GM12864 (cell line): ENCODE measurements at regions not wholly inside any gene's neighbourhood (a gene's known extent, or its start where the extent isn't known, plus 50 kb on each side); places are given as distances from the start of the nearest gene placed in this dataset.

Experiments used
- DNase-seq: peaks from one replicate; pipeline ENCODE4 v3.0.0-alpha.2; 2011; ENCODE audit warnings: low read depth
- H3K4me3 ChIP-seq: 2 replicates; pipeline ENCODE4 v1.5.1; 2011; ENCODE audit warnings: mild to moderate bottlenecking, low read depth, low read length, control low read depth
- TF ChIP-seq, protein P1 (sequence below): IDR thresholded peaks from 2 replicates; pipeline ENCODE4 v1.5.1; 2011; ENCODE audit warnings: low read depth, mild to moderate bottlenecking, moderate library complexity, low read length, control low read depth, inconsistent platforms; ENCODE audit errors: missing control alignments

DNA sequence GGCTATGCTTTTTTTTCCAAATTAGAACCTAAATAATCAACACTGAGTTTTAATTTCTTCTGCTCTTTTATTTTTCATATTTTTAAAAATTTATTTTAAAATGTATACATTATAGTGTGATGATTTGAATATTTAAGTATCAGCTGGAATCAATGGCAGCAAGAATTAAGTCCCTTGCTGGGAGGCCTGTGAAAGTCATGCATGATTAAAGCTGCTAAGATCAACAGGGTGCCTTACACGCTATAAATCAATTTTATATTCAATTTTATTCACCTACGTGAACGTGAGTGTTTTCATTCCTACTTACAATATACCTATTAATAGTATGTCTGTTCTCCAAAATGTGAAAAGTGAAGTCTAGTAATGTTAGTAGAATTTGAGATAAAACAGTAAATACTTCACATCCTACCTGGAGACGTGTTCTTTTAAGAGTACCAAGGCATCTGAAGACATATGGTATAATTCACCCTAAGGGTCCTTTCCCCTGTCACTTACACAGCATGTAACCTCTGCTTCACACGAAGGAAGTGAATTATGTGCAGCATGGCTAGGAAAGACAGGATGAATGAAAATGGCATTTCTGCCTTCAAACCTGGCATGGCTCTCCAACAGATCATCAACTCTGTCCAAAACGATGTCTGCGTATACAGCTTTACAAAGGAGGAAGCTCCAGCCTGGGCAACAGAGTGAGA lies 640.4 kb upstream of the ROBO1 start:
- DNase-seq, result no peak
- TF ChIP-seq, protein P1, sequence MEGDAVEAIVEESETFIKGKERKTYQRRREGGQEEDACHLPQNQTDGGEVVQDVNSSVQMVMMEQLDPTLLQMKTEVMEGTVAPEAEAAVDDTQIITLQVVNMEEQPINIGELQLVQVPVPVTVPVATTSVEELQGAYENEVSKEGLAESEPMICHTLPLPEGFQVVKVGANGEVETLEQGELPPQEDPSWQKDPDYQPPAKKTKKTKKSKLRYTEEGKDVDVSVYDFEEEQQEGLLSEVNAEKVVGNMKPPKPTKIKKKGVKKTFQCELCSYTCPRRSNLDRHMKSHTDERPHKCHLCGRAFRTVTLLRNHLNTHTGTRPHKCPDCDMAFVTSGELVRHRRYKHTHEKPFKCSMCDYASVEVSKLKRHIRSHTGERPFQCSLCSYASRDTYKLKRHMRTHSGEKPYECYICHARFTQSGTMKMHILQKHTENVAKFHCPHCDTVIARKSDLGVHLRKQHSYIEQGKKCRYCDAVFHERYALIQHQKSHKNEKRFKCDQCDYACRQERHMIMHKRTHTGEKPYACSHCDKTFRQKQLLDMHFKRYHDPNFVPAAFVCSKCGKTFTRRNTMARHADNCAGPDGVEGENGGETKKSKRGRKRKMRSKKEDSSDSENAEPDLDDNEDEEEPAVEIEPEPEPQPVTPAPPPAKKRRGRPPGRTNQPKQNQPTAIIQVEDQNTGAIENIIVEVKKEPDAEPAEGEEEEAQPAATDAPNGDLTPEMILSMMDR, result no peak
- no peak overlapping the region for H3K4me3 ChIP-seq

DNA sequence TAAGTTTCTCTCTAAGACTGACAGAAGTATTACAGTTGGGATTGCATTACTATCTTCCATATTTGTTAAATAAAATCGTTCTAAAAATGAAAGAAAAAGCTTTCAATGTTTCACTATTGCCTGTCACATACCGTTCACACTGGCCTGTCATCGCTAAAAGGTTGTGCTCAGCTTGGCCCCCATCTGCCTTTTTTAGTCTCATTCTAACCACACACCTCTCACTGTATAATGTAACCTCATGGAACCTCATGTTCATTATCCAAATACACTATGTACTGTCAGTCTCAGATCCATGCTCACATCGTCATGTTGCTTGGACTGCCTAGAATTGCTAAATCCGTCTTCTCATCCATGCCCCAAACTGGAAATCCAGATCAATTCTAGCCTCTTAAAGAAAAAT lies 637.8 kb upstream of the ROBO1 start:
- DNase-seq, result no peak
- no peak overlapping the region for H3K4me3 ChIP-seq
- TF ChIP-seq, protein P1, result no peak

DNA sequence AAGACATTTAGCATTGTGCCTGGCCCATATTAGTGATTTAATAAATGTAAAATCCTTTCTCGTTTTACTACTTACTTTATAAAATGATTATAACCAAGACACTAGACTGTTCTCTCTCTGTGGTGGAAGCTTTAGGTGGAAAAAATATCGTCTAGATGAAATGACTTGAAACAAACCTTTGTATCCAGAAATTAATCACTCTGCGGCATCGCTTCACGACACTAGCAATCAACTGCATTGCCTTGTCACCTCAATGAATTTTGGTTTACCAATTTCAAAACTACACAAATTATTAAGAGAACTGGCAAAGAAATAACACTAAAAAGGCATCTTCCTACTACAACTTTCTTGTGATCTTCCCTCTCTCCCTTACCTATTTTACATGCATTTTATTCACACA lies 627.2 kb upstream of the ROBO1 start:
- no peak for DNase-seq
- H3K4me3 ChIP-seq, result no peak overlapping the region
- TF ChIP-seq, protein P1, result no peak

DNA sequence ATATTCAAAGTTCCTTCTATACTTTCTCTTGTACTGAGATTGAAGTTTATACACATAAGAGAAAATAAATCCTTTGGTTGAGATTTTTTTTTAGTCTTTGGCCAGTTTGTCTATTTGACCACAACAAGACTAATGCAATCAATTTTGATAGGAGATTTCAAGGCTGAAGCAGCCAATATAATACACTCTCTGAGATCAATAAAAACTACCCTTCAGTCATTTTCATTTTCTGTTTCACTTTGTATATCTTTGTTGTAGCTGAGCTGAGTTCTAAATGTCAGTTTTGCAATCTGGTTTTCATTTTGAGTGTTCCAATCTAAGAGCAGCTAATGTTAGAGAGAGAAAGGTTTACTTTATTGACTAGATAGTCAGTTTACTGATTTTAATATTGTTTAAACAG lies 623.8 kb upstream of the ROBO1 start:
- DNase-seq, result no peak
- no peak overlapping the region for H3K4me3 ChIP-seq
- TF ChIP-seq, protein P1, result no peak

DNA sequence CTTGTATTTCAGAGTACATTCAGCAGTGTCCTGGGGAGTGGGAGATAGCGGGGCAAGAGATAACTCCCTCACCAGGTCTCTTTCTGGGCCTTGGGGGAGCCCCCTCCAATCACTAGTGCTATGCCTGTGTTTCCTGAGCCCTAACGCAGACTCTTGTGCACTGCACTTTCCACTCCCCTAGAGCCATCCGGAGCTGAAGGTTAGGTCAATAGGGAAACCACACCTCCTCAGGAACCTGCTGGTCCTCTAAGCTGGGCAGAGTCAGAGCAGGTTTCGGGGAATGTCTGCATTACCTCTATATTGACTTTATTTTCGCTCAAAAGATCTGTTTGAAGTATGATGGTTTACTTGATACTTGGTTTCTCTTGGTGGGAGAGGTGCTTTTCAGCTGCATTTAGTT lies 617.0 kb upstream of the ROBO1 start:
- H3K4me3 ChIP-seq, result no peak overlapping the region
- DNase-seq, result no peak
- TF ChIP-seq, protein P1, result no peak

DNA sequence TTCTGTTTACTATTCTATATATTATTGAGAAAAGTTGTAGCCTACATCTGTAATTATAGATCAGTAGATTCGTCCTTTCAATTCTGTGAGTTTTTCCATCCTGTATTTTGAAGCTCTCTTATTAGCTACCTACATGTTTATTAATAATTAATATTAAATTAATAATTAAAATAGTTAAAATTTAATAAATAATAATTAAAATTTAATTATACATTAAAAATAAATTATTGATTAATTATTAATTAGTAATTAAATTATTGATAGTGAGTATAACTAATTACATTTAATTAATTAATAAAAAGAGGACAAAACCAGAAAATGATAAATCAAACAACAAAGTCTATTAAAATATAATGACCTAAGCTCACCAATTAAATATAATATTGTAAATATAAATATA lies 606.6 kb upstream of the ROBO1 start:
- no peak for DNase-seq
- TF ChIP-seq, protein P1, result no peak
- no peak overlapping the region for H3K4me3 ChIP-seq

DNA sequence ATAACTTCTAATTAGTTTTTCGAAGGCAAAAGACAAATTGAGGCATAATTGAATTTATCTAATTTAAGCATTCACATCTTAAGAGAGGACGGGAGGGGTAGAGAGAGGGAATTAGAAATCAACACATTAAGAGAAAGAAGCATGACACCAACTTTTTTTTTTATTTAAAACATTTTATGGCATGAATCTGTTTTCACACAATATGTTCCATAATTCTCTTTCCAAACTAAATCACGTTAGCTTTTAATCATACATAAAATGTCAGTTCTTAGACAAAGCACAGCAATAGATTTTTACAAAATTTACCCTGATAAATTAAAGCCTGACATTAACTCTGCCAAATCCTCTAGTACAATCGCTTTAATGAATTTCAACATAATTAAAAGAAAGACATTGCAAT lies 600.8 kb upstream of the ROBO1 start:
- TF ChIP-seq, protein P1, result no peak
- no peak overlapping the region for H3K4me3 ChIP-seq
- DNase-seq, result no peak
